Calu3 (cell line): ENCODE measurements at regions not wholly inside any gene's neighbourhood (a gene's known extent, or its start where the extent isn't known, plus 50 kb on each side); places are given as distances from the start of the nearest gene placed in this dataset.

ENCODE experiments used
- BruUV-seq: library from RNA; stranded (reverse); fragments of 400-500 nt; replicated peaks from 2 replicates; lab custom pipeline; 2021; lab: Mats Ljungman, UMichigan
- CTCF ChIA-PET: fragments of 300-600 bp; sonication (Branson Sonifier 250); formaldehyde crosslinking; loops from one replicate; lab custom pipeline; 2022; ENCODE audit warnings: antibody characterized with exemption; lab: Charles Lee
- DNase-seq: peaks from one replicate; pipeline ENCODE4 v3.0.0; 2022
- H3K27ac Mint-ChIP-seq: one replicate; pipeline ENCODE4 v1.8.0; 2022; ENCODE audit warnings: mixed read lengths; ENCODE audit not compliant: unreplicated experiment
- H3K27me3 Mint-ChIP-seq: one replicate; pipeline ENCODE4 v1.8.0; 2022; ENCODE audit warnings: mixed read lengths; ENCODE audit not compliant: unreplicated experiment
- H3K36me3 Mint-ChIP-seq: one replicate; pipeline ENCODE4 v1.8.0; 2022; ENCODE audit warnings: mild to moderate bottlenecking, moderate library complexity, mixed read lengths; ENCODE audit not compliant: insufficient read depth, unreplicated experiment
- H3K4me1 Mint-ChIP-seq: one replicate; pipeline ENCODE4 v1.8.0; 2022; ENCODE audit warnings: mild to moderate bottlenecking, low read depth, mixed read lengths; ENCODE audit not compliant: unreplicated experiment
- H3K4me3 Mint-ChIP-seq: one replicate; pipeline ENCODE4 v1.8.0; 2022; ENCODE audit warnings: mild to moderate bottlenecking, low read depth, moderate library complexity, mixed read lengths; ENCODE audit not compliant: unreplicated experiment
- H3K9me3 Mint-ChIP-seq: one replicate; pipeline ENCODE4 v1.8.0; 2022; ENCODE audit warnings: low read depth, mixed read lengths; ENCODE audit not compliant: unreplicated experiment
- intact Hi-C: fragments of 100-400 bp; cut with micrococcal nuclease; formaldehyde crosslinking; loops from one replicate; pipeline ENCODE4 v1.10.0; 2022; ENCODE audit not compliant: unreplicated experiment
- TF ChIP-seq, protein P1 (sequence below): fragments of 200-600 bp; IDR thresholded peaks from one replicate; pipeline ENCODE4 v1.8.0; 2022; ENCODE audit warnings: antibody characterized with exemption; ENCODE audit not compliant: unreplicated experiment

DNA sequence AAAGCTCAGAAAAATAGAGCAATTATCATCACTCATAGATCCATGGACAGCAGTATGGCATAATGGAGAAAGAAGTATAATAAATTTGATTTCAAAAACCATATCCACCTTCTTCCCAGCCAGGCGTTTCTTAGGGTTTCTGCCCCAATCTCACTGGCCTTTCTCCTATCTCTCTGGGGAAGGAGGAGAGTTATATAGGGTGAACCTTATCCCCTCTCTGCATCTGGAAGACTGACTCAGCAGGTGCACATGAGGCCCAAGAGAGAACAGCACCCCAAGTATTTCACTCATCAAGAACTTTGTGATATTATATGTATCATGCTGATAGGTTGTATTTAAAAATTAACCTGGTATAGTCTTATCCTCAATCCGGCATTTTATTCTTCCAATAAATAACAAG is 318.8 kb upstream of the RASGEF1B start:
- DNase-seq: no peak
- Mint-ChIP-seq H3K9me3 (no peaks in the 10 kb centered on the region), H3K27ac (no peak overlapping the region), H3K27me3 (no peaks in the 10 kb centered on the region), H3K36me3 (peaks cover 4% of the 10 kb centered on the region), H3K4me1 (peaks cover 9% of the 10 kb centered on the region), H3K4me3 (no peak overlapping the region)
- TF ChIP-seq, protein P1, sequence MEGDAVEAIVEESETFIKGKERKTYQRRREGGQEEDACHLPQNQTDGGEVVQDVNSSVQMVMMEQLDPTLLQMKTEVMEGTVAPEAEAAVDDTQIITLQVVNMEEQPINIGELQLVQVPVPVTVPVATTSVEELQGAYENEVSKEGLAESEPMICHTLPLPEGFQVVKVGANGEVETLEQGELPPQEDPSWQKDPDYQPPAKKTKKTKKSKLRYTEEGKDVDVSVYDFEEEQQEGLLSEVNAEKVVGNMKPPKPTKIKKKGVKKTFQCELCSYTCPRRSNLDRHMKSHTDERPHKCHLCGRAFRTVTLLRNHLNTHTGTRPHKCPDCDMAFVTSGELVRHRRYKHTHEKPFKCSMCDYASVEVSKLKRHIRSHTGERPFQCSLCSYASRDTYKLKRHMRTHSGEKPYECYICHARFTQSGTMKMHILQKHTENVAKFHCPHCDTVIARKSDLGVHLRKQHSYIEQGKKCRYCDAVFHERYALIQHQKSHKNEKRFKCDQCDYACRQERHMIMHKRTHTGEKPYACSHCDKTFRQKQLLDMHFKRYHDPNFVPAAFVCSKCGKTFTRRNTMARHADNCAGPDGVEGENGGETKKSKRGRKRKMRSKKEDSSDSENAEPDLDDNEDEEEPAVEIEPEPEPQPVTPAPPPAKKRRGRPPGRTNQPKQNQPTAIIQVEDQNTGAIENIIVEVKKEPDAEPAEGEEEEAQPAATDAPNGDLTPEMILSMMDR: no peak
- no TSS peak for BruUV-seq
- CTCF ChIA-PET: no interaction called here
- intact Hi-C loops: no loop called here

DNA sequence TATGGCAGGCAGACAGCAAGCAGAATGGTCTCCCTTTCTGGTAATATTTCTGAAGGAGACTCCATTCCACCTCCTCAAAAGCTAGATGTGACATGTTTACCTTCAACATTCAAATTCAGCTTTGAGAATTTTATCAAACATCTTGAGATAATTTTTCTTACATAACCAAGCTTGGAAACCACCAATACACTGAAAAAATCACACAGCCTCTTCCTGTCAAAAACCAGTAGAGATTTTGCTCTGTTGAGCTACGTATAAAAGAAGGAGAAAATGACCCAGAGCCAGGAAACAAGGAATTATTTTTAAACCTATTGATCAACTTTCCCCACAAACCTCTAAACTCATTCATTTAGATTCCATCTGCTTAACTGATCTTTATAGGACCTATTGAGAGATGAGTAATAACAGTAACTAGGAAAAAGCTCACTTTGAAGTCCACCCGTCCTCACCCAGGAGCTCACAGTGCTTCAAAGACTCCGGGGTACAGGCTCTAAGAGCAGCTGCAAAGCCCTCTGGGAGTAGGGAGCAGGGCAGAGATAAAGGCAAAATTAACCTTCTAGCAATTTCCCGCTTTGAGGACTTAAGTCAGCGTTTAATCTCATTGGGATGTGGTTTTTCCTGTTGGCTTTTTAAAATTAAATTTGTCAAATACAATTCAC is 318.2 kb upstream of the RASGEF1B start:
- Mint-ChIP-seq H3K27ac (no peak overlapping the region), H3K36me3 (peaks cover 4% of the 10 kb centered on the region), H3K4me3 (no peak overlapping the region), H3K4me1 (peaks cover 9% of the 10 kb centered on the region), H3K9me3 (no peaks in the 10 kb centered on the region), H3K27me3 (no peaks in the 10 kb centered on the region)
- no TSS peak for BruUV-seq
- CTCF ChIA-PET: interaction anchor here (0.6 kb wide), 1 partner anchor 99 kb away, joined by 3 read pairs; no protein-coding TSS in a partner anchor
- intact Hi-C loops: no loop called here
- TF ChIP-seq, protein P1: no peak
- no peak for DNase-seq

DNA sequence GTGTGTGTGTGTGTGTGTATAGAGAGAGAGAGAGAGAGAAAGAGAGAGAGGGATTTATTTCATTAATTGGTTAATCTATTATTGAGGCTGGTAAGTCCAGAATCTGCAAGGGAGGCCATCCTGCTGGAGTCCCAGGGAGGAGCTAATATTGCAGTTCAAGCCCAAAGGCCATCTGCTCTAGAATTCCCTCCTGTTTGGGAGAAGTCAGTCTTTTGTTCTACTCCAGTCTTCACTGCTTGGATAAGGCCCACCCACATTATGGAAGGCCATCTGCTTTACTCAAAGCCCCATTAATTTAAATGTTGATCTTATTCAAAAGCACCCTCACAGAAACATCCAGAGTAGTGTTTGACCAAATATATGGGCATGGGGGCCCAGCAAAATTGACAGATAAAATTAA is 317.5 kb upstream of the RASGEF1B start:
- H3K27me3 Mint-ChIP-seq: no peaks in the 10 kb centered on the region
- no TSS peak for BruUV-seq
- CTCF ChIA-PET: interaction anchor here (0.6 to 0.7 kb wide), 3 partner anchors 60 to 177 kb away, joined by 3 to 5 read pairs (median 3); no protein-coding TSS in a partner anchor
- no peaks in the 10 kb centered on the region for H3K9me3 Mint-ChIP-seq
- H3K4me3 Mint-ChIP-seq: no peak overlapping the region
- no peak for DNase-seq
- TF ChIP-seq, protein P1: no peak
- intact Hi-C loops: no loop called here
- H3K27ac Mint-ChIP-seq: no peak overlapping the region
- H3K36me3 Mint-ChIP-seq: peaks cover 4% of the 10 kb centered on the region
- H3K4me1 Mint-ChIP-seq: peaks cover 9% of the 10 kb centered on the region

DNA sequence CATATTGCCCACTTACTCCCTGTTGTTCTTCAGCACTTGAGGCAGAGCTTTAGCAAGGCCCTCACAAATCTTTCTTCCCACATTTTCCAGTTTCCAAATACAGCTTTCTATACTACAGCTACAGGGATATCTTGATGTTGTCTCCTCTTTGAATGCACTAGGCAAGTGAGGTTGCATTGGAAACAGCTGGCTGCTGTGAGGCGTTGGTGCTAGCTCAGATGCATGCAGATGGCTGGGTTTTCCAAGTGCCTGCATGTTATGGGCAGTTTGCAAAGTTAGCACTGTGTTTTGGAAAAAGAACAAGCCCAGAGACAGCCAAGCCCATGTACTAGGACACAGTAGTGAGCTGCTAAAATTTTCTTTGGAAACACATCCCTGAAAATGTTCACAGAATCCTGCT is 315.1 kb upstream of the RASGEF1B start:
- Mint-ChIP-seq H3K9me3 (no peaks in the 10 kb centered on the region), H3K27me3 (no peaks in the 10 kb centered on the region), H3K36me3 (peaks cover 4% of the 10 kb centered on the region), H3K4me3 (no peak overlapping the region), H3K4me1 (peaks cover 9% of the 10 kb centered on the region), H3K27ac (no peak overlapping the region)
- DNase-seq: no peak
- CTCF ChIA-PET: no interaction called here
- intact Hi-C loops: no loop called here
- no TSS peak for BruUV-seq
- TF ChIP-seq, protein P1: no peak
